Stromal cell of bone marrow (primary cell): ENCODE measurements at regions not wholly inside any gene's neighbourhood (a gene's known extent, or its start where the extent isn't known, plus 50 kb on each side); places are given as distances from the start of the nearest gene placed in this dataset.

ENCODE experiments used
- DNase-seq: peaks from one replicate; pipeline ENCODE4 v3.0.0-alpha.2; 2012; ENCODE audit warnings: low read depth

GRCh38 chr13:80452279-80452678 lies 111.4 kb upstream of the SPRY2 start:
- no peak for DNase-seq

GRCh38 chr13:80451641-80452040 lies 110.7 kb upstream of the SPRY2 start:
- no peak for DNase-seq

- DNase-seq = no peak
These were observed 109.5 kb upstream of the SPRY2 start for GRCh38 chr13:80450386-80450785.

GRCh38 chr13:80448725-80449124 lies 107.8 kb upstream of the SPRY2 start:
- no peak for DNase-seq

- DNase-seq = no peak
These were observed 106.8 kb upstream of the SPRY2 start for GRCh38 chr13:80447747-80448146.

GRCh38 chr13:80444240-80445015 lies 103.5 kb upstream of the SPRY2 start:
- no peak for DNase-seq

GRCh38 chr13:80442609-80443008 lies 101.7 kb upstream of the SPRY2 start:
- no peak for DNase-seq

- DNase-seq = no peak
These were observed 101.0 kb upstream of the SPRY2 start for GRCh38 chr13:80441968-80442367.

- DNase-seq = no peak
These were observed 97.6 kb upstream of the SPRY2 start for GRCh38 chr13:80438521-80438920.

GRCh38 chr13:80437231-80437630 lies 96.3 kb upstream of the SPRY2 start:
- no peak for DNase-seq

GRCh38 chr13:80436571-80437169 lies 95.7 kb upstream of the SPRY2 start:
- peak; percentile 23 for DNase-seq

- DNase-seq = peak; percentile 8
These were observed 89.6 kb upstream of the SPRY2 start for GRCh38 chr13:80430561-80430960.

GRCh38 chr13:80428349-80429096 lies 87.6 kb upstream of the SPRY2 start:
- DNase-seq = no peak

GRCh38 chr13:80419416-80419815 lies 78.5 kb upstream of the SPRY2 start:
- no peak for DNase-seq

- no peak for DNase-seq
These were observed 72.7 kb upstream of the SPRY2 start for GRCh38 chr13:80413611-80414010.

GRCh38 chr13:80408270-80408669 lies 67.3 kb upstream of the SPRY2 start:
- DNase-seq = no peak

GRCh38 chr13:80400865-80401426 lies 60.0 kb upstream of the SPRY2 start:
- DNase-seq = no peak

GRCh38 chr13:80400164-80400864 lies 59.4 kb upstream of the SPRY2 start:
- DNase-seq = no peak

GRCh38 chr13:80399340-80400163 lies 58.6 kb upstream of the SPRY2 start:
- no peak for DNase-seq
